HG02938 (cell line): ENCODE measurements at regions not wholly inside any gene's neighbourhood (a gene's known extent, or its start where the extent isn't known, plus 50 kb on each side); places are given as distances from the start of the nearest gene placed in this dataset.

Experiments used
- ATAC-seq: cut with Tn5 transposase; IDR thresholded peaks from one replicate; pipeline ENCODE4 v1.9.1; 2021; ENCODE audit warnings: mild to moderate bottlenecking, moderate library complexity; ENCODE audit not compliant: unreplicated experiment

DNA sequence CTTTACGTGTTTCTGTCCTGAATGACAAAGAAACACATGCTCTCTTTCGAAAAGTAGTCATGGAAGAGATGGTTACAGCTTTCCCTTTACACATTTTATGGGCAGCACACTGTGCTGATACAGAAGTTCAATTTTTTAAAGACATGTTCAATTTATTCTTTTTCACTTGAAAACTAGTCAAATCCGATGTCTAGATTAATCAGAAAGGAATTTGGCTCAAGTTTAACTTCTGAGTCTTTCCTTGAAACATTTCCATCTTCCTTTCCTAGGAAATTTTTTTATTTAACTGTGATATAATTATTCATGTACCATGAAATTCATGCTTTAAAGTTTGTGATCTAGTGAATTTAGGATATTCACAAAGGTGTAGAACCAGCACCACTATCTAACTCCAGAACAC is 360.1 kb downstream of the TNS3 start:
- no peak for ATAC-seq

DNA sequence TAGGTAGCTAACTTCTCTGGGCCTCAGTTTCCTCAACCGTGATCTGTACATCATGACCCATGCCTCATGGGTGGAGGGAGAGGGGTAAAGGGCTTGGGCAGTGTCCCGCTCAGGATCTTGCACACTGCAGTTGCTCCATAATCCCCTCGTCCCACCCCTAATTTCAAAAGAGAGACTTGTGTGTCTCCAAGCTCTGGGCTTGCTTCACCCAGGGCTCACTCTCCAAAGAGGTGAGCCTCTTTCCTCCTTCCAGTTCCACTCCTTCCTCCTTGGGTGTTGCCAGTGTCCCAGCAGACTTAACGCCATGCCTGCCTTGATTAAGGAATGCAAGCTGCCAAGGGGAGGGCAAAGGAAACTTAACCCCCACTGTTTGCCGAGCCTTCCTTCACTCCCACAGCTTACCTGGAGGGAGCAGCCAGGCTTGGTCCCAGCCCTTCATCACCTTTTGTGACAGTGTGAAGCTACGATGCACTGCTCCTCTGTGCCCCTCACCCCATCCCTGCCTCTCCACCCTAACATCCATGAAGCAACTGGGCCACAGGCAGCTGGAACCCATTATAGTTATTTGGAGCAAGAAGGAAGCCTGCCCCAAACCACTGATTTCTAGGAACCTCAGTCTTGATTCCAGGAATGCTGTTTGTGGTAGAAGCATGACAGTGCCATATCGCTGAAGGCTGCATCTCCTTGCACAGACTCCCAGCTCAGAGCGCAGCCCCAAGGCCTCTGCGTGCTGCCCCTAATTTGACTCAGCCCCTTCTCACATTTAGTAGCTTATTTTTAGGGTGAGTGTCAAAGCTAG is 363.3 kb downstream of the TNS3 start:
- no peak for ATAC-seq

DNA sequence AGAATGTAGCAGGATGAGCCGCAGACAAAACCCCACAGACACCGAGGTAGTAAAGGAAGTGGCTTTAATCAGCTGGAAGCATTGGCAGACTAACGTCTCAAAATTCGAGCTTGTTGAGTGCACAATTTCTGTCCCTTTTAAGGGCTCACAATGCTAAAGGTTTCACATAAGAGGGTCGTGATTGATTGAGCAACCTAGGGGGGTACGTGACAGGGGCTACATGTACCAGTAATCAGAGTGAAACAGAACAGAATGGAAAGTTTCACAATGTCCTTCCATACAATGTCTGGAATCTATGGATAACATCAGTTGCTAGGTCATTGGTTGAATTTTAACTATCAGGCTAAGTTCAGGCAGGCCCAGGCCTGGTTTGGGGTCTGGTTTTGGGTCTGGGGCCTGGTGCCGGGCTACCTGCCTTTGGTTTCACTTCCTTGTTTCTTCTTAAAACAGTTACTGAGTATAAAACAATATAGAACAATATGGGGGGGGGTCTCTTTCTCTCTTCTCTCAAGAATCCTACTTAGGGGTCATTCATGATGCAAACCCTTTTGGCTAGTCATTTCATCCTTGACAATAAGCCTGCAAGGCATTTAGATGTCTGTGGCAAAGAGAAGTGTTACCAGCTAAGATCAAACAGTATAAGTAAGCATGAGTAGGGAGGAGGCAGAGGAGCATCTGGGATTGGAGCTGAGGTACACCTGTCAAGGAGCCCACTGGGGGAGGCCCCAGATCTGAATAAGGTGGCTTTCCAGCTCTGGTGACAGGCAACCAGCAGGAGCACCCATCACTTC is 364.1 kb downstream of the TNS3 start:
- ATAC-seq = no peak

DNA sequence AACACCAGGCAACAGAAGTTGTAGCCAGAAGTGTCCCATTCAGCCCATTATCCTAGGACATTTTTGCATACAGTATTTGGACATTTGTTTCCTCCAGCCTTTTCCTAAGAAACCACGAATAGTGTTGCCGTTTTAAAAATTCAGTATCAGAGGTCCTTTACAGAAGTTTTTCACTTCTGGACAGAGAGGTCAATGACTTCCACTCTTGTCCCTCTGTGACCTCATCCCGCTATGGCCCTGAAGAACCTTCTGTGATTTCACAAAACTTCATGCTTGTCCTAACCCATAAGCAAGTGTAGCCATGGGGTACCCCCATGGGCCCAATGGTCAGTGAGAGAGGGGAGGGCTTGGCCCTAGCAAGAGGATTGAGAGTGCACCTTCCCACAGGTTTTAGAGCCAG is 364.8 kb downstream of the TNS3 start:
- ATAC-seq = no peak

DNA sequence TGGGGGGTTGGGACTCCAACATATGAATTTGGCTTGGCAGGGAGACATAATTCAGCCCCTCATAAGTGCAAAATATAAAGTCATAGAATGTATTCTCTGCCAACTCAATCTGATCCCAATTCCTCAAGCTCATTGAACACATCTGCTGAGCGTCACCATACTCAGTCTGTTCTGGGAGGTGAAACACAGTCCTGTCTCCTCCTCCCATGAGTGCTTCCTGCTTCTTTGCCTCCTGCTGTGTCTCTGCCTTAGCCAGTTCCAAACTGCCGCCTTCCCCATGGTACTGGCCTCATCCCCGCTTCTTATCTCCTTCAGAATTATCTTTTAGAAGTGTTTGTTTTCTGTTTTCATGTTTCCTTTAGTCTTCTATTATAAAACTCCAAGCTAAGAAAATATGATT is 365.5 kb downstream of the TNS3 start:
- ATAC-seq = no peak

DNA sequence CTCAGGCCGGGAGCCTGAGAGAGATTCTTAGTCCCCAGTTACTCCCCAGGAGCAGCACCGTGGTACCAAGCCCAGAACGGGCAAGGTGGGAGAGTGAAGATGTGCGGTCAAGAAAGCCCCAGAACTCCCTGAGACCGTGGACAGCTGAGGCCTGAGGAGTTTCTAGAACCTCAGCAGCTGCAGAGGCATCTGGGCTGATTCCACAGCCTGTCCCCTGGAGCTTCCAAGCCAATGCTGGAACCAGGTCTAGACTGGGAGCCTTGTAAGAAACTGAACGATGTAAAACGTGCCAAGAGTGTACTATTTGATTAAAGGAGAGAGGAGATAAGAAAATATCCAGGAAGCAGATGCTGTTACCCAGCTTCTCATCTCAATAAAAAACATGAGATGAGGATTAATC is 366.3 kb downstream of the TNS3 start:
- no peak for ATAC-seq

DNA sequence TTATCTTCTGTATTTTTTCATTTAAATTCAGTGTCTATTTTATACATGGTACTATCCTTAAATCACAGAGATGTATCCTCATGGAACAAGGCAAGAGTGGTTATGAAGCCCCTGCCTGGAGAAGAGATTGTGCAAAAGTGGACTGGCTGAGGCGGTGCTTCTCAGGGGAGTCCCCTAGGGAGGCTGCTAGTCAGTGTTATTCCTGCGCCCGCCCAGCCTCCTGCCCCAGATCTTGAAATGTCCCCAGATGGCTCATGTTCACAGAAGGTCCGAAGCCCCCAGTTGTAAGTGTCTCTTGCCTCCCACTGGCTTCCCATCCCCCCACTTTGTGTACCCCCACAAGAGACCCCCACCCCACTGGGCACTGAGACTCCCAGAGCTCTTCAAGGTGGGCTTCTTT is 366.9 kb downstream of the TNS3 start:
- no peak for ATAC-seq

DNA sequence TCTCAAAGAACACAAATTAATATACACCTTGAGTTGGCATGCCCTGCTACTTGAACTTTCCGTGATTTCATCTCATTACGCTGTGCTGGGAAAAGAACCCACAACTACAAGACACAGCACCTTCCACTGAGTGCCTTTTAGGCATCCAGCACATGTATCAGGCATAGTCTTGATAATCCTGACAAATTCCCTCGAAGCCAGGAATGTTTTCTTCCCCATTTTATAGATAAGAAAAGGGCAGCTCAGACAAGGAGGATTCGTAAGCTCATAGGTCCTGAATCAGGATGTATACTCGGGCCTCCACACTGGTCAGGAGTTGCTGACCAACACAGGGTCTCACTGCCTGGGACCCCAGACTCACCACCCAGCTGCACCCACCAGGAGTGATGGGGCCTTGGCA is 368.6 kb downstream of the TNS3 start:
- ATAC-seq = no peak

DNA sequence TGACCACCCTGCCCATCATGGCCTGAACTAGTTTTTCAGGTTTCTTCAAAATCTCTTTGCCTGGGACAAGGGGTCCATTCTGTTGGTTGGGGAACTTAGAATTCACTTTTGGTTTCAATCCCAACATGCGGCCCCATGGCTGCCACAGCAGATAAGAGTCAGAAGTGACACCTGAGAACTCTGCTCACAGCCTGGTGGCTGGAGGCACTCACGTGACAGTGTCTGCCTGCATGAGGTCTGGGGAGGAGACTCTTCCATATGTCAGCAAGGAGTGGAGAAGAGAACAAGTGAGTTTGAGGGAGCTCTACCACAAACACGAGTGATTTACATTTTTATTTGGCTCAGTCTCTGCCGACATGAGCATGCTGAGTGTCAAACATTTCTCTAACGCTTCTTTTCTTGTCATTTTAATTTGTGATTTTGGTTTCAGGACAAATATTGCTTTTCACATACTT is 370.4 kb downstream of the TNS3 start:
- ATAC-seq = no peak

DNA sequence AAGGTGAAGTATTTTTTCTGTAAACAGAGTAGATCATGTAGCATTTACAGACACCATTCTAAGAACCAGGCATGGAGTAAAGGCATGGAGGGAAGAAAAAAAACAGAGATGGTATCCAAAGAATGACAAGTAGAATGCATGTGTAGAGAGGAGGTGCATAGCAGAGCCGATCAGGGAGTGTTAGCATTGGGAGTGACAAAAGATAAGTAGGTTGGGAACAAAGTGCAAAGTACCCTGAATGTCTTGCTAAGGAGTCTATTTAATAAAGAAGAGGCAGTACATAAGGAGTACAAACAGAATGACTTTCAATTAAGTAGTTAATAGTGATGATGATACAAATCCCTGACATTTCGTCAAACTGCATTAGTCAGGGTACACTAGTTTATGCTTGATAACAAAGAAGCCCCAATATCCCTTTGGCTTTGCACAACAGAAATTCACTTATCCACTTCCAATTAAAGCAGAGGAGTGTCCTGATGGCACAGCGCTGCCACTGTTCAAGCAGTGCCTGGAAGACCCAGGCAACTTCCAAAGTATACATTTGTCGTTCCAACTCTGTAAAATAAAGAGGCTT is 371.5 kb downstream of the TNS3 start:
- ATAC-seq = no peak

DNA sequence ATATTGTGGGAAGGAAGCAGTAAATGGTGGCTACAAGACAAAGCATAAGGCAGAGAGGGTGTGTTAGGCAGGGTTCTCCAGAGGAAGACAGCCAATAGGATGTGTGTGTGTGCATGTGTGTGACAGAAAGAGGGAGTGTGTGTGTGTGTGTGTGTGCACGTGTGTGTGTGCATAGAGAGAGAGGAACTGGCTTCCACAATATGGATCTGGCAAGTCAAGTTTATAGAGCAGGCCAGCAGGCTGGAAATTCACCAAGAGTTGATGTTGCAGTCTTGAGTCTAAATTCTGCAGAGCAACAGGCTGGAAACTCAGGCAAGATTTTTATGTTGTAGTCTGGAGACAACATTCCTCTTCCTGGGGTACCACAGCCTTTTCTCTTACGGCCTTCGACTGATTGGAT is 374.0 kb downstream of the TNS3 start:
- no peak for ATAC-seq

DNA sequence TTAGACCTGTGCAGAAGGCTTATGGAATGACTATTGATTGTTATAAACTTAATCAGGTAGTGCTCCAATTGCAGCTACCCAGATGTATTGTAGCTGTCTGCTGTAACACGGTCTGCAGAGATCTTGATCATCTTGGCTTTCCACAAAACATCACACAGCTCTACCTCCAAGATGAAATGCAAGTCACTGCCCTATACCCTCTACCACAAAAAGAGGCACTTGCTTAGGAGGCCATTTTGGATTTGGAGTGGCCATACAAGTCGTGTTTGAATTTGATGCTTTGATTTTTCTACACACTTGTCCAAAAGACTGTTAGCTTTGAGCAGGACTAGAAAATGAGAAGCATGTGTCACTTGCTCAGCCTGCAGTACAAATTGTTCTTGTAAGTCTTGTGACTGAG is 377.2 kb downstream of the TNS3 start:
- no peak for ATAC-seq

DNA sequence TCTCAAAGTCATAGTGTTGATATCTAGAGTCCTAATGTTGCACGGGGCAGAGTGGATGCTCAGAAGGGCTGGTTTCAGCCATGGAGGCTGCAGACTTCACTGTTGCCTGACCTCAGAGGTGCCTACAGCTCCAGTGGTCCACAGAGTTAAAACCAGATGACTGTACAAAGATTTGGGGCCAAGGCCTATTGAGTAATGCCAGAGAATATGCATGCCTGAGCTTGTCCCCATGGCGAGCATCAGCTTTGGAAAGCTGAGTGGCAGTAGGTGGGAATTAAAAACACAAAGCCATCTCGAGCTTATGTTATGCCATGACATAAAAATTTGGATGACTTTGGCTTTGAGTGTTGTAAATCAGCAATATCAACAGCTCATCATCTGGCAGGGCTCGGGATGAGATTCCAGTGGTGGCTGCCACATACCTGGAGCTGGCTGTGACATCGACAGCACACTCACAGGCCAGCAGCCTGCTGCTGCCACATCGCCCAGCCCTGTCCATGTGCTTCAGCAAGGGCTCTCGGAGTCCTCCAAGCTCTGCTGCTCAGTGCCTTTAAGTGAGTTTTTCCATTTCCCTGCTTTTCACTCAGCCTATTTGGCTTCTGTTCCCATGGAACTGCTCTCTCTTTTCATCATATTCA is 379.6 kb downstream of the TNS3 start:
- ATAC-seq = no peak

DNA sequence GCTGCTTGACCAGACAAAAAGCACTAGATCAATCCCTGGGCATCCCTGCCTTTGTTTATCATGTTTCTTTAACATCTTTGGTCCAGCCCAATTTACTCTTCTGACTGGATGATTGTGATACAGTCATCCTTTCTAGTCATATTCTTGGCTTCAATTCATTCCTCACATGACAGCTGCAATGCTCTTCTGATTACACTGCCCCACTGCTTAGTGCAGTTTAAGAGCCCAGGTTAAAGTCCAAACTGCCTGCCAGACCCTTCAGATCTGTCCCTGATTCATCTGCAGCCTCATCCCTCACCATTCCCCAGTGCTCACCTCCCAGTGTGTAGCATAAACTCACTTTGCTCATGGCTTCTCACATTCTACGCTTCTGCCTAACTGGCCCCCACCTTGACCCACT is 383.8 kb downstream of the TNS3 start:
- ATAC-seq = no peak

DNA sequence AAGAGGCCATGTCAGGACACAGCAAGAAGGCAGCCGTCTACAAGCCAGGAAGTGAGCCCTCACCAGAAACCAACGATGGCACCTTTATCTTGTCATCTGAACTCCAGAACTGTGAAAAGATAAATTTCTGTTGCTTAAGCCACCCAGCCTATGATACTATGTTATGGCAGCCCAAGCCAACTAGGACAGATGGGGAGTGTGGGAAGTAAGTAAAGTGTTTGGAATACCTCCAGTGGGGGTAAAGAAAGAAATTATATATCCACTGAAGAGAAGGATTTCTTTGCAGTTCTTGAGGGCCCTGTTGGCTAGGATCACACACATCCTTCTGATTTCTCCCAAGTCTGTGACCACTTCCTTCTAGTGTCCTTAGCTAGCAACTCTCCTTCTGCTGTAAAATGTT is 384.4 kb downstream of the TNS3 start:
- ATAC-seq = no peak

DNA sequence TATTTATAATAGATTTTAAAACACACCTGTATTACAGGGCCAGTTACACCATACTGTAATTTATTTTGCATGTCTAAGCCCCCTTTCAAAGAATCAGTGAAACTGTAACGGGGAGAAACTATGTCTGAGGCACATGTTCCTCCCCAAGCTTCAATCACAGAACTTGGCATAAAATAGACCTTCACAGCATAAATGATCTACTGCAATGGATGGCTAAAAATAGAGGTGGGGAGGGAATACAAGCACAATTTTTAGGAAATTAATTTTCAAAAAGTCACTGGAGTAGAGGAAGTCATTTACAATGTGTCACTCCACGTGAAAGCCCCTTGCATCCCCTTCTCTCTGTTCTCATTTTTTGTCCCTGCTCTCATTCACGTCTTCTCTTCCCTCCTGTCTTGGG is 385.2 kb downstream of the TNS3 start:
- no peak for ATAC-seq

DNA sequence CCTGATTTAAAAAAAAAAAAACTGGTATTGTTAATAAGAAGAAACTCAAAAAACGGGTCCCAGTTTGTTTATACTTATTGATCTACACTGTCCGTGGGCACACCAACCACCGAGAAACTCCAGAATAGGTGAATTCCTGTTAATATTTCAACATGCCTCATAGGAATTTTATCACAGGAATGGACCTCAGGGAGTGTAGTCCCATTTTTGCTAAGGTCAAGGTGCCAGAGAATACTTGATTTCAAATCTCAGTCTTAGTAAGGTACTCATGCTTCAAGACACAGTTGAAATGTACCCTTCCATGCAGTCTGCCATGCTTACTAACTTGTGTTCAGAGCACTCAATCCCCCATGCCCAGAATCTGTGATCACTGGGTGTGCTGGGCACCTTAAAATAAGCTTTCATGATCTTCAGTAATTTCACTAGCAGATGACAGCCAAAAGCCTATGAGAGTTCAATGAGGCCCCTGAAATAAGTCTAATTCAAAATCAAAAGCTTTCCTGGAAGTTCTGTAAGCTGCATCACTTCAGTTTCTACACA is 385.7 kb downstream of the TNS3 start:
- ATAC-seq = no peak

DNA sequence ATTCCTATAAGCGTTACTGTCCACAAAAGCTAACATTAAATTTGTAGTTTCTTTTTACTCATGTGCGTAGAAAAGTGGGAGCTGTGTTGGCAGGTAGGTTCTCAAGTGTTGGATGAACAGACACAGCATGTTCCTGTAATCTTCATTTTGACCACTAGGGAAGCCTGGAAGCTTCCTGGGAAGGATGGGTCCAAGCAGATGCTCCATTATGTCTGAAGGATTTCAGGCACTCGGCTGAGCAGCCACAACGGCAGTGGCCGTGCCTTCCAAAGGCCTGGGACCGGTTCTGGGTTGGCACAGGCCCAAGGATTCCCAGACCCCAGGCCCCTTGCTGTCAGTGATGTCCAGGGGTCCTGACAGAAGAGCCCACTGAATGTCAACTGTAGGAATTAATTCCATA is 386.3 kb downstream of the TNS3 start:
- ATAC-seq = no peak

DNA sequence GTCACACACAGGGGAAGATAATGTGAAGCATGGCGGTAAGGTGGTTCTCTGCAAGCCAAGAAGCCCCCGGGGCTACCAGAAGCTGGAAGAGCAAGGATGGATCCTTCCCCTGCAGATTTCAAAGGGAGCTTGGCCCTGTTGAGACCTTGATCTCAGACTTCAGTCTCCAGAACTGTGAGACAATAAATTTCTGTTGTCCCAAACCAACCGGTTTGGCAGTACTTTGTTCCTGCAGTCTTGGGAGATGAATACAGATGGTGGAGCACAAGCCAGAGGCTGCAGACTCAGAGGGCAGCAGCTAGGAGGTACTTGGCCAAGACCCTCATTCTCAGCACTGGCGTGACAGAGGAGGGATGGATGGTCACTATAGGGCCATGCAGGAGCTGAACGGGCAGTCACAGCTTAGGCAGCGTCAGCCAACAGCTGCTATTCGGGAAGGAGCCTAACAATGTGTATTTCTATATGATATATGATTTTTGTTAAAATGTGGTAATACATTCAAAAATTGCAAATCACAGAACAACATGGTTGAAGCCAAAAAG is 387.3 kb downstream of the TNS3 start:
- ATAC-seq = no peak

DNA sequence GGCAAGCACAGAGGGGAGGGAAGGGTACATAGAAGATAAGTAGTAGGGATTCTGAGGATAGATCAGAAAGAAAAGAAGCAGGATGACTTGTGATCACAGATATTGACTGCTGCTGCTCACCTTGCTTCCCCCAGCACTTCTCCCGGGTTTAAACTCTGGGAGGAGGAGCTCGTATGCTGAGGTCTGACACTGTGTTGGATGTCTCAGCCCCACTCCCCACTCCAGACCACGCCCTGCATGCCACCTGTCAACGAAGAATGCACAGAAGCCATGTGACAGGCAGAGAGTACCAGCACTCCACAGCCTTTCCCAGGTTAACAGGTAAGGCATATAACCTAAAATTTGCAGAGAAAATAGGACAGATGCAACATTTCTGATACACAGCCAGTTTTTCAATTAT is 388.9 kb downstream of the TNS3 start:
- no peak for ATAC-seq

DNA sequence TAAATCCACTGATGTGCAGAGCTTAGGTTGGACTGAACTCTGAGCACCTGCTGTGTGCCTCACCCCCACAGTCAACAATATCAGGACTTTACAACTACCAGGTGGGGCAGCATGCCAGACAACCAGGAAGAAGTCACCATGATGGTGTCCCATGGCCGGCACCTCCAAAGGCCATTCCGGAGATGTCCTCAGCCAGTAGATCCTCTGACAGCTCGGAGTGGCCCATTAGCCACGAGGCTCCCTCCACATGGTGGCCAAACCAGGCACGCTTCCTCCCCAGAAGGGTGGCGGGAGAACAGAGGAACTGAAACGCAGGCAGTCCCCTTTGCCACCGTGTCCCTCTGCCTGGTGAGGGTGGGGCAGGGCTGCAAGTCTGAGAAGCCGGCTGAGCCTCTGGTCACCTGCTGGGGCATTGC is 390.0 kb downstream of the TNS3 start:
- ATAC-seq = no peak
